ENCODE measurements at regions not wholly inside any gene's neighbourhood (a gene's known extent, or its start where the extent isn't known, plus 50 kb on each side); places are given as distances from the start of the nearest gene placed in this dataset.

- TF ChIP-seq REST (IDR thresholded peaks at IDR 0.05; ENCODE audit: insufficient read depth in 1 of 2, low read depth in 2 of 2, low read length in 2 of 2) (no peak), SIN3A (IDR thresholded peaks at IDR 0.05; ENCODE audit: borderline replicate concordance, insufficient read depth, low read length) (no peak), FOXP2 (optimal IDR thresholded peaks at IDR 0.05; ENCODE audit: borderline replicate concordance, extremely low read depth, extremely low read length, insufficient read depth) (no peak), POLR2AphosphoS5 (IDR thresholded peaks at IDR 0.05; ENCODE audit: low read depth, low read length) (no peak), TAF1 (IDR thresholded peaks at IDR 0.05; ENCODE audit: borderline replicate concordance, insufficient read depth, low read length) (no peak)
These were observed 207.6 kb downstream of the UACA start for GRCh38 chr15:70555713-70556112.

- TF ChIP-seq POLR2AphosphoS5 (IDR thresholded peaks at IDR 0.05; ENCODE audit: low read depth, low read length) (no peak), REST (IDR thresholded peaks at IDR 0.05; ENCODE audit: insufficient read depth in 1 of 2, low read depth in 2 of 2, low read length in 2 of 2) (no peak), TAF1 (IDR thresholded peaks at IDR 0.05; ENCODE audit: borderline replicate concordance, insufficient read depth, low read length) (no peak), FOXP2 (optimal IDR thresholded peaks at IDR 0.05; ENCODE audit: borderline replicate concordance, extremely low read depth, extremely low read length, insufficient read depth) (no peak), SIN3A (IDR thresholded peaks at IDR 0.05; ENCODE audit: borderline replicate concordance, insufficient read depth, low read length) (no peak)
These were observed 215.4 kb downstream of the UACA start for GRCh38 chr15:70547846-70548487.

GRCh38 chr15:70545526-70545925 is 217.8 kb downstream of the UACA start:
- TF ChIP-seq SIN3A (IDR thresholded peaks at IDR 0.05; ENCODE audit: borderline replicate concordance, insufficient read depth, low read length) (no peak), REST (IDR thresholded peaks at IDR 0.05; ENCODE audit: insufficient read depth in 1 of 2, low read depth in 2 of 2, low read length in 2 of 2) (no peak), POLR2AphosphoS5 (IDR thresholded peaks at IDR 0.05; ENCODE audit: low read depth, low read length) (no peak), TAF1 (IDR thresholded peaks at IDR 0.05; ENCODE audit: borderline replicate concordance, insufficient read depth, low read length) (no peak), FOXP2 (optimal IDR thresholded peaks at IDR 0.05; ENCODE audit: borderline replicate concordance, extremely low read depth, extremely low read length, insufficient read depth) (no peak)

GRCh38 chr15:70541511-70541910 is 221.8 kb downstream of the UACA start:
- TF ChIP-seq REST (IDR thresholded peaks at IDR 0.05; ENCODE audit: insufficient read depth in 1 of 2, low read depth in 2 of 2, low read length in 2 of 2): no peak
- no peak for TF ChIP-seq SIN3A (IDR thresholded peaks at IDR 0.05; ENCODE audit: borderline replicate concordance, insufficient read depth, low read length)
- TF ChIP-seq FOXP2 (optimal IDR thresholded peaks at IDR 0.05; ENCODE audit: borderline replicate concordance, extremely low read depth, extremely low read length, insufficient read depth): no peak
- no peak for TF ChIP-seq POLR2AphosphoS5 (IDR thresholded peaks at IDR 0.05; ENCODE audit: low read depth, low read length)
- no peak for TF ChIP-seq TAF1 (IDR thresholded peaks at IDR 0.05; ENCODE audit: borderline replicate concordance, insufficient read depth, low read length)
